Ascending aorta (tissue), 2 donors: ENCODE measurements at regions not wholly inside any gene's neighbourhood (a gene's known extent, or its start where the extent isn't known, plus 50 kb on each side); places are given as distances from the start of the nearest gene placed in this dataset.

ENCODE experiments used
- DNase-seq, 2 donors: peaks; one replicate each; pipeline ENCODE4 v3.0.0-alpha.2; 2019; ENCODE audit warnings: low spot score in 2 of 2
- H3K27ac ChIP-seq, 2 donors: fragments of 200-600 bp; sonication (generic); one replicate each; pipeline ENCODE4 v1.5.1; 2016 to 2017; ENCODE audit warnings: mild to moderate bottlenecking in 1 of 2
- H3K27me3 ChIP-seq: fragments of 200-600 bp; sonication (generic); one replicate; pipeline ENCODE4 v1.5.1; 2017
- H3K36me3 ChIP-seq, 2 donors: fragments of 200-600 bp; sonication (generic); one replicate each; pipeline ENCODE4 v1.5.1; 2016
- H3K4me1 ChIP-seq, 2 donors: fragments of 200-600 bp; sonication (generic); one replicate each; pipeline ENCODE4 v1.5.1; 2016 to 2017; ENCODE audit warnings: mild to moderate bottlenecking in 1 of 2
- H3K4me3 ChIP-seq, 2 donors: fragments of 200-600 bp; sonication (generic); one replicate each; pipeline ENCODE4 v1.5.1; 2016 to 2017; ENCODE audit warnings: mild to moderate bottlenecking in 1 of 2
- H3K9me3 ChIP-seq, 2 donors: fragments of 200-600 bp; sonication (generic); one replicate each; pipeline ENCODE4 v1.5.1; 2016
- intact Hi-C: fragments of 100-400 bp; cut with DNase I; formaldehyde crosslinking; loops from one replicate; pipeline ENCODE4 v1.15.1; 2023
- TF ChIP-seq, protein P1 (sequence below), 3 experiments: fragments of 200-600 bp in 2 of 3; fragments of 450-650 bp in 1 of 3; sonication (generic) in 2 of 3; IDR thresholded peaks; one replicate each; pipeline ENCODE4 v1.5.1; 2016 to 2019; ENCODE audit warnings: antibody characterized with exemption in 3 of 3, mild to moderate bottlenecking in 1 of 3, moderate library complexity in 1 of 3

DNA sequence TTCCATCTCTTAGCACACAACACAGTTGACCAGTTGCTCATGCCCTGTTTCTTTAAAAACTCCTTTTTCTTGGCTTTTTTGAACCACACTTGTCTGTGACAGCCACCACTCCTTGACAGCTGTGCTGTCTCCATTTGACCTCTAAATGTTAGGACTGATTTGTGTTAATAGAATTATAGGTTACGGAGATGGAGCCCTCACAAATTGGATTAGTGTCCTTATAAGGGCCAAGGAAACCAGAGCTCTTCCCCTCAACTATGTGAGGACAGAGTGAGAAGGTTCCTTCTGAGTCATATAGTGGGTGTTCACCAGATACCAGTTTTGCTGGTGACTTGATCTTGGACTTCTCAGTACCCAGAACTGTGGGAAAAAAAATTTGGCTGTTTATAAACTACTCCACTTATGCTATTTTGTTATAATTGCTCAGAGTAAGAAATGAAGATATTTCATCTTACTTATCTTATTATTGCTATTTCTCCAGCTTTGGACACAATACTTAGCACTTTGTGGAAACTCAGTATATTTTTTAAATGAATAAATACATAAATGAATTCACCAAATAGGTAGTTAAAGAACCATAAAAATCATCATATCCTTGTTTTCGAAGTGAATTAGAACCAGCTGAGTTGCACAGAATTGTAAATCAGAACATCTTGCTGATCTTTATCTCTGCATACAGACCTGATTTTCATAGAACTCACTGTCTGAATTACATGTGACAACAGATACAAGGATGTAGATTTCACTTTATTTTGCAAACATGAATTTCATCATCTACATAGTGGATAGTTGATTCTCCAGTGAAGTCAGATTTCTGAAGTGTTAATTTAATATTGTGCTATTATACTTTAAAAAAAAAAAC is 598.5 kb upstream of the IRAK1BP1 start:
- no peaks in the 10 kb centered on the region for H3K9me3 ChIP-seq
- H3K4me1 ChIP-seq, result no peaks in the 10 kb centered on the region
- H3K4me3 ChIP-seq, result no peak overlapping the region
- no peaks in the 10 kb centered on the region for H3K27me3 ChIP-seq
- TF ChIP-seq, protein P1, sequence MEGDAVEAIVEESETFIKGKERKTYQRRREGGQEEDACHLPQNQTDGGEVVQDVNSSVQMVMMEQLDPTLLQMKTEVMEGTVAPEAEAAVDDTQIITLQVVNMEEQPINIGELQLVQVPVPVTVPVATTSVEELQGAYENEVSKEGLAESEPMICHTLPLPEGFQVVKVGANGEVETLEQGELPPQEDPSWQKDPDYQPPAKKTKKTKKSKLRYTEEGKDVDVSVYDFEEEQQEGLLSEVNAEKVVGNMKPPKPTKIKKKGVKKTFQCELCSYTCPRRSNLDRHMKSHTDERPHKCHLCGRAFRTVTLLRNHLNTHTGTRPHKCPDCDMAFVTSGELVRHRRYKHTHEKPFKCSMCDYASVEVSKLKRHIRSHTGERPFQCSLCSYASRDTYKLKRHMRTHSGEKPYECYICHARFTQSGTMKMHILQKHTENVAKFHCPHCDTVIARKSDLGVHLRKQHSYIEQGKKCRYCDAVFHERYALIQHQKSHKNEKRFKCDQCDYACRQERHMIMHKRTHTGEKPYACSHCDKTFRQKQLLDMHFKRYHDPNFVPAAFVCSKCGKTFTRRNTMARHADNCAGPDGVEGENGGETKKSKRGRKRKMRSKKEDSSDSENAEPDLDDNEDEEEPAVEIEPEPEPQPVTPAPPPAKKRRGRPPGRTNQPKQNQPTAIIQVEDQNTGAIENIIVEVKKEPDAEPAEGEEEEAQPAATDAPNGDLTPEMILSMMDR (IDR thresholded peaks at IDR 0.05), result no peak
- H3K36me3 ChIP-seq, result no peaks in the 10 kb centered on the region
- intact Hi-C loops, result no loop called here
- no peak overlapping the region for H3K27ac ChIP-seq
- DNase-seq, result no peak

DNA sequence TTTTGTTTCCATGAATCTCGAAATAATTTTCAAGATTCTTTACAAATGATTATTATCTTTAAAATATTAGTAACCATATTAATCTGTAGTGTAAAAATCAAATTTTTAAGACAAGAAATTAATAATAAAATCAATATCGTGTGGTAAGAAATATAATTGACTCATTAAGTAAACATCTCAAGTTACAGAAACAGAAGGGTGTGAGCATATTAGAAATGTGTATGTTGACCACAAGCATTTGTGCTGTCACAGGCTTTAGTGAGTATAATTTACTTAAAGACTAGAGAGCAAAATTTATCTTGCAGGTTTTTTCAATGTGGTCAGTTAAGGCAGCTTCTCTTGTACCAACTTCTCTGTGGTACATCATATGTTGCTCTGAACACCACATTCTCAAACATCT is 566.5 kb upstream of the IRAK1BP1 start:
- intact Hi-C loops, result no loop called here
- DNase-seq, result no peak
- H3K9me3 ChIP-seq, result no peaks in the 10 kb centered on the region
- TF ChIP-seq, protein P1 (IDR thresholded peaks at IDR 0.05), result no peak
- H3K27me3 ChIP-seq, result no peaks in the 10 kb centered on the region
- no peaks in the 10 kb centered on the region for H3K36me3 ChIP-seq
- H3K4me3 ChIP-seq, result no peak overlapping the region
- H3K4me1 ChIP-seq, result no peaks in the 10 kb centered on the region
- no peak overlapping the region for H3K27ac ChIP-seq

DNA sequence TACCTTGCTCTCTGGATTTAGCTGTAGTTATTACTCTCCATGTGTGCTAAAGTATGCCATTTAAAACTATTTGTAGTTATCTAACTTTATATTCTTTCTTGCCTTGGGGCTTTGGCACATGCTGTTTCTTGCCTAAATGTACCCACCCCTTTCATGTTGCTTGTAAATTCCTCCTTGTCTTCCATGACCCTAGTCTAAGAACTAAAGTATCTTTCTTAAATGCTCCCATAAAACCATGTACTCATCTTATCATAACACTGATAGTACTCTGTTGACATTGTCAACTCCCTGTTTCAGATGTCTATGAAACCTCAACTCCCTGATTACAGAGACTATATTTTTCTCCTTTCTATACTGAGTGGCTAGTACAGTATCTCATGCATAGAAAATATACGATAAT is 564.9 kb upstream of the IRAK1BP1 start:
- Histone ChIP-seq H3K36me3 (no peaks in the 10 kb centered on the region), H3K27me3 (no peaks in the 10 kb centered on the region), H3K27ac (no peak overlapping the region), H3K4me3 (no peak overlapping the region), H3K4me1 (no peaks in the 10 kb centered on the region), H3K9me3 (no peaks in the 10 kb centered on the region)
- no peak for DNase-seq
- TF ChIP-seq, protein P1 (IDR thresholded peaks at IDR 0.05), result no peak
- intact Hi-C loops, result no loop called here

DNA sequence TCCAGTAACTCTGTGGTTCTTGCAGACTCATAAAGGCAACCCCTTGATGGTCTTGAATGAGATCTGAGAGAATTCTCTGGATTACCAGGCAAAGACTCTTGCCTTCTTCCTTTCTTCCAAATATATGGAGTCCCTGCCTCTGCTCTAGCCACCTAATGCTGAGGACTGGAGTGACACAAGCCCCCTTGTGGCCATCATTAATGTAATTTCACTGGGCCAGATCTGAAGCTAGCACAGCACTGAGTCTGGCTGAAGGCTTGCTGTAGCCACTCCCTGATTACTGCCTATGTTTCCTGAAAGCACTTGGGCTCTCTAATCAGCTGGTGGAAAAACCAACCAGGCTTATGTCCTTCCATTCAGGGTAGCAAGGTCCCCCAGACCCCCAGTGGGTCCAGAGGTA is 559.3 kb upstream of the IRAK1BP1 start:
- TF ChIP-seq, protein P1 (IDR thresholded peaks at IDR 0.05), result no peak
- Histone ChIP-seq H3K9me3 (no peaks in the 10 kb centered on the region), H3K27ac (no peak overlapping the region), H3K27me3 (no peaks in the 10 kb centered on the region), H3K4me3 (no peak overlapping the region), H3K4me1 (no peaks in the 10 kb centered on the region), H3K36me3 (no peaks in the 10 kb centered on the region)
- DNase-seq, result no peak
- intact Hi-C loops, result no loop called here

DNA sequence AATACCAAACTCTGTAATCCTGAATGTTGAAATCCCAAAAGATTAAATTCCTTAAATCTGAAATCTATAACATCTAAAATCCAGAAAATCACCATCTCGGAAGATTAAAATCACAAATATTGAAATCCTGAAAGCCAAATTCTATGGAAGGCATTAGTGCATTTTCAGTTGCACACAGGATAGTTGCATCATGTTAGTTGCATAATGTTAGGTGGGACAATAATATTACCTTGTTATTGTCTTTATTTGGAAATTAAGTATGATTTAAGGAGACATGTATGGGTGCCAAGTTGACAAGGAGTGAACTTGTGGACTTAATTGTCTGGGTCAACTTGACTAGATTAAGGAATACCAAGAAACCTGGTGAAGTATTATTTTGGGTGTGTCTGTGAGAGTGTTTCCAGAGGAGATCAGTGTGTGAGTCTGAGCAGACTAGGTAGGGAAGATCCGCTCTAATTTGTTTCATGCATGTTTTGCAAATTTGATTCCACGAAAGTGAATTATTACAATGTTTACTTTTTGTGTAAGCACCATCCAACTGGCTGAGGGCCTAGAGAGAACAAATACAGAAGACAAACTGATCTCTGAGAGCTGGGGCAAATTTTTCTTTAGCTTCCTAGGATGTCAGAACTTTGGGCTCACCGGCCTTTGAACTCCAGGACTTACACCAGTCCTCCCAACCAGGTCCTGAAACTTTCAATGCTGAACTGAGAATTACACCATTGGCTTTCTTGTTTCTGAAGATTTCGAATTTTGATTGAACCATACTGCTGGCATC is 545.1 kb upstream of the IRAK1BP1 start:
- DNase-seq, result no peak
- H3K27ac ChIP-seq, result no peak overlapping the region
- no peaks in the 10 kb centered on the region for H3K4me1 ChIP-seq
- no peak overlapping the region for H3K4me3 ChIP-seq
- H3K9me3 ChIP-seq, result no peaks in the 10 kb centered on the region
- H3K27me3 ChIP-seq, result no peaks in the 10 kb centered on the region
- no peaks in the 10 kb centered on the region for H3K36me3 ChIP-seq
- TF ChIP-seq, protein P1 (IDR thresholded peaks at IDR 0.05), result no peak
- intact Hi-C loops, result no loop called here
